ENCODE measurements at regions not wholly inside any gene's neighbourhood (a gene's known extent, or its start where the extent isn't known, plus 50 kb on each side); places are given as distances from the start of the nearest gene placed in this dataset.

DNA sequence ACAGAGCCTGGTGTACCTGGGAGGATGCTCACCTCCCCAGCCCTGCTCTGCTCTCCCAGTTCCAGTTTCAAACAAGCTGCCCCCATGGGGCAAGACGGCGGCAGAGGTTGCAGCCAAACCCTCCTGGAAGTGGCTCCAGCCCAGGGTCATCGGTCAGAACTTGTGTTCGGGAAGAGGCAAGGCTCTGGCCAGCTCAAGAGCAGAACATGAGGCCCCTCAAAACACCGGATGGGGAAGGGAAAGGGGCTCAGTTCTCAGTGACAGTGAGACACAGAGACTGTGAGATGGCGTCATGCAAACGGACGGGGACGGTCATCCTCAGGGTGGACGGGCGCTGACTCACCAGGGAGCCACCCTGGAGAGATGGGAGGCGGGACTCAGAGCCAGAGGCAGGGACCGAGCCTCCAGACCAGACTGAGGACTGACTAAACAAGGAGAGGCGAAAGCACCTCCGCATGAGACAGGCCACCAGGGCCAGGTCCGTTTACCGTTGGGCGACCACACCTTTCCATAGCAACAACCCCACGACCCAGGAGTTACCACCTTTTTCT, 63.9 kb upstream of the GALNT9 start:
- H3K27me3 ChIP-seq = peaks cover 0 to 64% of the 10 kb centered on the region in 2 donors
- TF ChIP-seq, protein P1, sequence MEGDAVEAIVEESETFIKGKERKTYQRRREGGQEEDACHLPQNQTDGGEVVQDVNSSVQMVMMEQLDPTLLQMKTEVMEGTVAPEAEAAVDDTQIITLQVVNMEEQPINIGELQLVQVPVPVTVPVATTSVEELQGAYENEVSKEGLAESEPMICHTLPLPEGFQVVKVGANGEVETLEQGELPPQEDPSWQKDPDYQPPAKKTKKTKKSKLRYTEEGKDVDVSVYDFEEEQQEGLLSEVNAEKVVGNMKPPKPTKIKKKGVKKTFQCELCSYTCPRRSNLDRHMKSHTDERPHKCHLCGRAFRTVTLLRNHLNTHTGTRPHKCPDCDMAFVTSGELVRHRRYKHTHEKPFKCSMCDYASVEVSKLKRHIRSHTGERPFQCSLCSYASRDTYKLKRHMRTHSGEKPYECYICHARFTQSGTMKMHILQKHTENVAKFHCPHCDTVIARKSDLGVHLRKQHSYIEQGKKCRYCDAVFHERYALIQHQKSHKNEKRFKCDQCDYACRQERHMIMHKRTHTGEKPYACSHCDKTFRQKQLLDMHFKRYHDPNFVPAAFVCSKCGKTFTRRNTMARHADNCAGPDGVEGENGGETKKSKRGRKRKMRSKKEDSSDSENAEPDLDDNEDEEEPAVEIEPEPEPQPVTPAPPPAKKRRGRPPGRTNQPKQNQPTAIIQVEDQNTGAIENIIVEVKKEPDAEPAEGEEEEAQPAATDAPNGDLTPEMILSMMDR (IDR thresholded peaks at IDR 0.05) = no peak
- no peak overlapping the region for H3K4me3 ChIP-seq
- no peak overlapping the region for H3K27ac ChIP-seq
- H3K36me3 ChIP-seq = no peaks in the 10 kb centered on the region
- H3K4me1 ChIP-seq = no peaks in the 10 kb centered on the region
- no peaks in the 10 kb centered on the region for H3K9me3 ChIP-seq
- intact Hi-C loops (cut with DNase I; ENCODE audit: low total_unique reads) = no loop called here
- peak in 1 of 2 donors; percentile 54 for DNase-seq

DNA sequence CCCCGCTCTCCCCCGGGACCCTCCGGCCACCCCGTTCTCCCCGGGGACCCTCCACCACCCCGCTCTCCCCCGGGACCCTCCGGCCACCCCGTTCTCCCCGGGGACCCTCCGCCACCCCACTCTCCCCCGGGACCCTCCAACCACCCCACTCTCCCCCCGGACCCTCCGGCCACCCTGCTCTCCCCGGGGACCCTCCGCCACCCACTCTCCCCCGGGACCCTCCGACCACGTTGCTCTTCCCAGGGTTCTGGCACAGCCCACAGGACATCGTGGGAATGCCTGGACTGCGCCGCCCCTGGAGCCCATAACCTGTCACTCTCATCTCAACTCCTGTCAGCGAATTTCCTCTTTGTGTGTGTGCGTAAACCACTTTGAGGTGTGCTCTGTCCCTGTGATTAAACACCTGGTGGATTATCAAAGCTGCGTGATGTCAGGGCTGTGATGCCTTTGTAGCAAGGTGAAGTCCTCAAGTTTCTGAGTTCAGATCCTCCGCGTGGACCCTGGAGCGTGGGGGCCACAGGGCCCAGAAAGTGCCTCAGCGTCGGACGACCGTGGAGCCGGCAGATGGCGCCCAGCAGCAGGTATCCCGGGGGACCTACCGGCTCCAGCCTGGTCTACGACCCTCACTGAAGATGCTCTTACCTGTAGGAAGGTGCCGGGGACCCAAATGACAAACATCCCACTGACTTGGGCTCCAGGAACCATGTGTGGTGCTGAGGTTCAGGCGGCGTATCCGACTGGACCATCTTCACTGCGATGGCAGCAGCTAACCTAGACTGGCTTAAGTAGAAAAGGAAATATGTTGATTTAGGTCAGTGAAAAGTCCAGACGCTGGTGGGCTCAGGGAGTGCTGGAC, 63.2 kb upstream of the GALNT9 start:
- peak in 1 of 2 donors; percentile 40 for DNase-seq
- intact Hi-C loops (cut with DNase I; ENCODE audit: low total_unique reads) = no loop called here
- TF ChIP-seq, protein P1 (IDR thresholded peaks at IDR 0.05) = no peak

DNA sequence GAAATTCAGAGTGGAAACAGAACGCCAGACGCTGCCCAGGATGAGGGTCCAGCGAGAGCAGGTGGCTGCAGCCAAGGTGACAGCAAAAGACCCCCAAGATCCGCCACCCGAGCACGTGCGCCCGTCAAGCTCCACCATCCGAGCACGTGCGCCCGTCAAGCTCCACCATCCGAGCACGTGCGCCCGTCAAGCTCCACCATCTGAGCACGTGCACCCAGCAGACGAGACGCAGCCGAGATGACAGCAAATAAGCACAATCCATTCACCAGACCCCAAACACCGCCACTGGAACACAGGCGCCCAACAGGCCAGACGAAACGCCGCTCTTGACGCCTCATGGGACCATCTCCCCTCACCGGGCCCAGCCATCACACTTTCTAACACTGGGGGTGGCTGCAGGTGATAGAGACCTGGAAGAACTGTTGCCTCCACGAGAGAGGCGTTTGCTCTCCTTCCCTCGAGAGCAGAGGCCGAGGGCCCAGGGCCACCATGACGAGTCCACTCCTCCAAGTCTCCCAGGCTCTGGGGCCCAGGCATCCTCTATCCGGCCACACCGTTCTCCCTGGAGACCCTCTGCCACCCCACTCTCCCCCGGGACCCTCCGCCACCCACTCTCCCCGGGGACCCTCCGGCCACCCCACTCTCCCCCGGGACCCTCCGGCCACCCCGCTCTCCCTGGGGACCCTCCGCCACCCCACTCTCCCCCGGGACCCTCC, 62.1 kb upstream of the GALNT9 start:
- TF ChIP-seq, protein P1 (IDR thresholded peaks at IDR 0.05) = no peak
- DNase-seq = peak in 1 of 2 donors; percentile 53
- Histone ChIP-seq H3K9me3 (no peaks in the 10 kb centered on the region), H3K4me3 (no peak overlapping the region), H3K4me1 (no peaks in the 10 kb centered on the region), H3K36me3 (no peaks in the 10 kb centered on the region), H3K27ac (no peak overlapping the region), H3K27me3 (peaks cover 0 to 56% of the 10 kb centered on the region in 2 donors)
- intact Hi-C loops (cut with DNase I; ENCODE audit: low total_unique reads) = no loop called here

More for the DNA sequence above, 63.2 kb upstream of the GALNT9 start:
- Histone ChIP-seq H3K9me3 (no peaks in the 10 kb centered on the region), H3K36me3 (no peaks in the 10 kb centered on the region), H3K27ac (no peak overlapping the region), H3K27me3 (peaks cover 0 to 58% of the 10 kb centered on the region in 2 donors), H3K4me1 (no peaks in the 10 kb centered on the region), H3K4me3 (no peak overlapping the region)

DNA sequence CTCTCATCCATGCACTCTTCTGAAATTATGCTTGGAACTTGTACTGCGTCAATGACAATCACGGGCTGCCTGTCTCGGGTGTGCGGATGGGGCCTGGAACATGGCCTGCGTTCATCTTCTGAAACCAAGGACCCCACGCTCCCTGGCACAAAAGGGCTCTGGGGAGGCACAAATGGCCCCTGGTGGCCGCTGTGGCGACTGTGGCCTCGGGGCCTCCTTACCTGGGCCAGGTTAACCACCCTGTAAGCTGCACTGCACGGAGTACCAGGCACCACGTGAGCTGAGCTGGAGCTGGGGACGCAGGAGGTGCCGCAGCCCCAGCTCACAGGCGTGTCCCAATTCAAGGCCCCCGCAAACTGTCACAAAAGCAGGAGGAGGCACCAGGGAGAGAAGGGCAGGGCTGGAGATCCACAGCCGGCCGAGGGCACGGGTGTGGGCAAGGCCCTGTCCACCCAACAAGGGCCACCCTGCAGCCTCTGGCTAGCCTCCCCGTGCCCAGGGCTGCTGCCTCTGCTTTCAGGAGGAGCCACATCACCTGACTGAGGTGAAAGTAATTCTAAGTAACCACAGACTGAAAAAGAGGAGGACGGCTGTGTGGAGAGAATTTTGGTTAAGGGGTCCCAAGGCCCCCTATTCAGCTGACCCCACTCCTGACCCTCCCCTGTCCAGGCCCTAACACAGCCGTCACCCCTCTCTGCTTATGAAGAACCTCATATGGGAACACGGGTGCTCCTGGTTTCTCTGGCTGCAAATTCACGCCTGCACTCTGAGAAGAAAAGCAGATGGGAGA, 61.1 kb upstream of the GALNT9 start:
- intact Hi-C loops (cut with DNase I; ENCODE audit: low total_unique reads) = no loop called here
- Histone ChIP-seq H3K4me3 (no peak overlapping the region), H3K27me3 (peaks cover 0 to 58% of the 10 kb centered on the region in 2 donors), H3K27ac (no peak overlapping the region), H3K9me3 (no peaks in the 10 kb centered on the region), H3K4me1 (no peaks in the 10 kb centered on the region), H3K36me3 (no peaks in the 10 kb centered on the region)
- TF ChIP-seq, protein P1 (IDR thresholded peaks at IDR 0.05) = no peak
- DNase-seq = peak in 1 of 2 donors; percentile 53
